OCI-LY1 (cell line): ENCODE measurements at regions not wholly inside any gene's neighbourhood (a gene's known extent, or its start where the extent isn't known, plus 50 kb on each side); places are given as distances from the start of the nearest gene placed in this dataset.

Experiments used
- H2AFZ ChIP-seq: fragments of 200-600 bp; sonication (generic), shearing (Covaris generic); 2 replicates; pipeline ENCODE4 v1.6.0; 2014; ENCODE audit warnings: antibody characterized with exemption, mild to moderate bottlenecking, low read length
- H3F3A ChIP-seq: fragments of 200-600 bp; sonication (generic), shearing (Covaris generic); 2 replicates; pipeline ENCODE4 v1.6.0; 2014; ENCODE audit warnings: mild to moderate bottlenecking, antibody characterized with exemption, low read length, moderate library complexity; ENCODE audit not compliant: insufficient read depth
- H3K27ac ChIP-seq: fragments of 200-600 bp; sonication (generic); 2 replicates; pipeline ENCODE4 v1.5.1; 2014; ENCODE audit warnings: low read length, mixed run types, mild to moderate bottlenecking, low read depth; ENCODE audit not compliant: poor library complexity, severe bottlenecking
- H3K27me3 ChIP-seq: fragments of 200-600 bp; sonication (generic); 2 replicates; pipeline ENCODE4 v1.6.0; 2014; ENCODE audit warnings: antibody characterized with exemption, mild to moderate bottlenecking, low read length, moderate library complexity; ENCODE audit not compliant: insufficient read depth
- H3K36me3 ChIP-seq: fragments of 200-600 bp; sonication (generic); 2 replicates; pipeline ENCODE4 v1.6.1; 2014; ENCODE audit warnings: mild to moderate bottlenecking, antibody characterized with exemption, low read length, moderate library complexity, mixed read lengths; ENCODE audit not compliant: insufficient read depth
- H3K4me1 ChIP-seq: fragments of 200-600 bp; sonication (generic); 2 replicates; pipeline ENCODE4 v1.5.1; 2014; ENCODE audit warnings: mild to moderate bottlenecking, low read length, moderate library complexity; ENCODE audit not compliant: insufficient read depth, severe bottlenecking
- H3K4me2 ChIP-seq: fragments of 200-600 bp; sonication (generic), shearing (Covaris generic); 2 replicates; pipeline ENCODE4 v1.6.1; 2014; ENCODE audit warnings: low read length
- H3K4me3 ChIP-seq: fragments of 200-600 bp; sonication (generic); 2 replicates; pipeline ENCODE4 v1.5.1; 2014; ENCODE audit warnings: low read length, low read depth, mild to moderate bottlenecking, mixed read lengths; ENCODE audit not compliant: poor library complexity, severe bottlenecking
- H3K79me2 ChIP-seq: fragments of 200-600 bp; shearing (Covaris generic); 2 replicates; pipeline ENCODE4 v1.6.1; 2016; ENCODE audit warnings: mixed run types, low read length, mixed read lengths; ENCODE audit not compliant: insufficient read depth
- H3K9ac ChIP-seq: fragments of 200-600 bp; sonication (generic), shearing (Covaris generic); 2 replicates; pipeline ENCODE4 v1.6.1; 2014; ENCODE audit warnings: mild to moderate bottlenecking, low read length, mixed read lengths
- H3K9me2 ChIP-seq: fragments of 200-600 bp; sonication (generic), shearing (Covaris generic); 2 replicates; pipeline ENCODE4 v1.6.1; 2014; ENCODE audit warnings: low read depth, mild to moderate bottlenecking, low read length, mixed read lengths
- H3K9me3 ChIP-seq: fragments of 200-600 bp; shearing (Covaris generic); 2 replicates; pipeline ENCODE4 v1.6.1; 2014; ENCODE audit warnings: low read length, mixed read lengths
- H4K20me1 ChIP-seq: fragments of 200-600 bp; sonication (generic), shearing (Covaris generic); 2 replicates; pipeline ENCODE4 v1.6.0; 2016; ENCODE audit warnings: mild to moderate bottlenecking, low read length; ENCODE audit not compliant: insufficient read depth
- EZH2 ChIP-seq: fragments of 200-600 bp; sonication (generic), shearing (Covaris generic); IDR thresholded peaks from 2 replicates; pipeline ENCODE4 v1.8.0; 2017; ENCODE audit warnings: borderline replicate concordance, mixed run types, mild to moderate bottlenecking, antibody characterized with exemption, low read length, moderate library complexity, mixed read lengths
- TF ChIP-seq, protein P1 (sequence below): fragments of 200-600 bp; sonication (generic), shearing (Covaris generic); IDR thresholded peaks from 2 replicates; pipeline ENCODE4 v1.5.1; 2017; ENCODE audit warnings: mild to moderate bottlenecking, antibody characterized with exemption, low read length, moderate library complexity, mixed read lengths

DNA sequence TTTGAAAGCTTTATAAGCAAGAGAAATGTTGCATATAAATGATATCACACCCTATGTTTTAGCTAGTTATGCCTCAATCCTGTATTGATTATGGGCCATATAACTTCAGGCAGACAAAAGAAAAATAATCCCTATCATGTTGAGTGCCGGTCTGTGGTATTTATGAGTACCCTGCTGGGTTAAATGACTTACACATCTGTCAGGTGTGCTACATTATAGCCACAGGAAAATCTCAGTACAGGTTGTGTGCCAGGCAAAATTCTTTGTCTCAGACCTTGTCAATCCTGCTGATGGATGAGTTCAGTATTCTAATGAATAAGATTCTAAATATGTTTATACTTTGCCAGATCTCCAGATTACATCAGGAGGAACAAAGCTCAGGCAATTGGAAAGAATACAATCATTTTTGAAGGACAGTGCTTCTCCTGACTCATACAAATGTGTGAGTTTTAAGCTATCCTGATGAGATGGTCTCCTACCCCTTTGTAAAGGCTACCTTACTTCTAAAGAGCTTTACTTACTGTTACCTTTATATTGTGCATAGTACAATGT lies 109.8 kb upstream of the FOXG1 start:
- Histone ChIP-seq H3F3A (no peaks in the 10 kb centered on the region), H3K27ac (no peak overlapping the region), H3K27me3 (no peaks in the 10 kb centered on the region), H4K20me1 (no peaks in the 10 kb centered on the region), H3K9me2 (no peaks in the 10 kb centered on the region), H3K4me2 (no peak overlapping the region), H3K79me2 (no peaks in the 10 kb centered on the region), H3K9me3 (no peaks in the 10 kb centered on the region), H3K4me1 (no peaks in the 10 kb centered on the region), H2AFZ (no peak overlapping the region), H3K4me3 (no peak overlapping the region), H3K36me3 (no peaks in the 10 kb centered on the region), H3K9ac (no peak overlapping the region)
- TF ChIP-seq, protein P1, sequence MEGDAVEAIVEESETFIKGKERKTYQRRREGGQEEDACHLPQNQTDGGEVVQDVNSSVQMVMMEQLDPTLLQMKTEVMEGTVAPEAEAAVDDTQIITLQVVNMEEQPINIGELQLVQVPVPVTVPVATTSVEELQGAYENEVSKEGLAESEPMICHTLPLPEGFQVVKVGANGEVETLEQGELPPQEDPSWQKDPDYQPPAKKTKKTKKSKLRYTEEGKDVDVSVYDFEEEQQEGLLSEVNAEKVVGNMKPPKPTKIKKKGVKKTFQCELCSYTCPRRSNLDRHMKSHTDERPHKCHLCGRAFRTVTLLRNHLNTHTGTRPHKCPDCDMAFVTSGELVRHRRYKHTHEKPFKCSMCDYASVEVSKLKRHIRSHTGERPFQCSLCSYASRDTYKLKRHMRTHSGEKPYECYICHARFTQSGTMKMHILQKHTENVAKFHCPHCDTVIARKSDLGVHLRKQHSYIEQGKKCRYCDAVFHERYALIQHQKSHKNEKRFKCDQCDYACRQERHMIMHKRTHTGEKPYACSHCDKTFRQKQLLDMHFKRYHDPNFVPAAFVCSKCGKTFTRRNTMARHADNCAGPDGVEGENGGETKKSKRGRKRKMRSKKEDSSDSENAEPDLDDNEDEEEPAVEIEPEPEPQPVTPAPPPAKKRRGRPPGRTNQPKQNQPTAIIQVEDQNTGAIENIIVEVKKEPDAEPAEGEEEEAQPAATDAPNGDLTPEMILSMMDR: no peak
- no peak for TF ChIP-seq EZH2

DNA sequence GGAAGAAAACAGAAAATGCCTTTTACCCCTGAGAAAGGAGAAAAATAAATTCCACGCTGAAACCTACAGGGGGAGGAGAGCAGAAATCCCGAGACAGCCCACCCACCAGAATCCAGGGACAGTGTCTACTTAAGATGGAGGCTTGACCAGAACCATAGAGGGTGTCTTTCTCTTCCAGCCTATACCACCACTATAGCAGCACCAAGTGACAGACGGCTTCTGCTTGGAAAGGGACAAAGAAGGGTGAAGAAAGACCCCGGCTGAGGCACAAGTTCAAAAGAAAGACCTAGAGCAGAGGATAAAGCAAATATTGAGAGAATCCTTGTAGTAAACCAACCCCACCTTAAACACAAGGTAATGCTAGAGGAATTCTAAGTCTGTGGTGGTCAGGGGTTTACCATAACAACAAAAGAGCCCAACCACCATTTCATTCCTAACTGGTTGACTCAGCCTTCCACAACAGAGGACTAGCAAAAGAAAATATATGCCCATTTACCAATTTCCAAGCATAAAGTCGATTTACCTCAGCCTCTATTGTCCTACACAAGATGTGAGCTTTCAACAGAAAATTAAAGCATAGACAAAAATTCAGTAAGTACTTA lies 105.3 kb upstream of the FOXG1 start:
- no peak overlapping the region for H3K4me2 ChIP-seq
- no peaks in the 10 kb centered on the region for H3F3A ChIP-seq
- no peaks in the 10 kb centered on the region for H3K9me2 ChIP-seq
- no peaks in the 10 kb centered on the region for H3K79me2 ChIP-seq
- H3K36me3 ChIP-seq: no peaks in the 10 kb centered on the region
- no peaks in the 10 kb centered on the region for H3K27me3 ChIP-seq
- H3K4me3 ChIP-seq: no peak overlapping the region
- H3K9me3 ChIP-seq: no peaks in the 10 kb centered on the region
- no peak overlapping the region for H2AFZ ChIP-seq
- no peak overlapping the region for H3K27ac ChIP-seq
- TF ChIP-seq EZH2: no peak
- TF ChIP-seq, protein P1: no peak
- no peaks in the 10 kb centered on the region for H4K20me1 ChIP-seq
- no peaks in the 10 kb centered on the region for H3K4me1 ChIP-seq
- H3K9ac ChIP-seq: no peak overlapping the region

DNA sequence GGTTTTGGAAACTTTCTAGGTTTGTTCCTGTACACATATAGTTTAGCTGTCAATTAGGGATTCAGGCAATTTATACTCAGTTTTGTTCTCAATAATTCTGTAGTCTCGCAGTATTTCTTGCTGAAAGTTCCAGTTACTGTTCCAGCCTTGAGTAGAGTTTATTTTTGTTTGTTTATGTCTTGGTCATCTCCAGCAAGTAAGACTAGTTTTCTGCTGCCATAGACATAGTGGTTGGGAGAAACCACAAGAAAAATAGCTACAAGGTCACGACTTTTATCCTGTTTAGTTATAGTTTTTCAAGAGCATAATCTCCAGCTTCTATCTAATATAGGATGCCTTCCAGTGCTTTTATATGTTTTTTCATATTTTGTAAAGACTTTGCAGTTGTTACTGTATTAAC lies 99.6 kb upstream of the FOXG1 start:
- H3K36me3 ChIP-seq: no peaks in the 10 kb centered on the region
- H3K4me3 ChIP-seq: no peak overlapping the region
- H4K20me1 ChIP-seq: no peaks in the 10 kb centered on the region
- H3K4me1 ChIP-seq: no peaks in the 10 kb centered on the region
- TF ChIP-seq, protein P1: no peak
- TF ChIP-seq EZH2: no peak
- no peaks in the 10 kb centered on the region for H3F3A ChIP-seq
- no peak overlapping the region for H3K9ac ChIP-seq
- H2AFZ ChIP-seq: no peak overlapping the region
- no peaks in the 10 kb centered on the region for H3K9me3 ChIP-seq
- H3K79me2 ChIP-seq: no peaks in the 10 kb centered on the region
- H3K4me2 ChIP-seq: no peak overlapping the region
- H3K27me3 ChIP-seq: no peaks in the 10 kb centered on the region
- no peak overlapping the region for H3K27ac ChIP-seq
- no peaks in the 10 kb centered on the region for H3K9me2 ChIP-seq
